ENCODE measurements at regions not wholly inside any gene's neighbourhood (a gene's known extent, or its start where the extent isn't known, plus 50 kb on each side); places are given as distances from the start of the nearest gene placed in this dataset.

GRCh38 chr4:125663896-125664767, 349.4 kb downstream of the FAT4 start:
- no peaks in the 10 kb centered on the region for H4K20me1 ChIP-seq (ENCODE audit: insufficient read depth, low read depth, low read length)
- H3K9me2 ChIP-seq (replicated peaks; ENCODE audit: insufficient read depth, low read length), result no peaks in the 10 kb centered on the region
- H2AFZ ChIP-seq (ENCODE audit: low read length), result no peak overlapping the region
- no peaks in the 10 kb centered on the region for H3K4me1 ChIP-seq (ENCODE audit: low read length)
- peaks cover 6% of the 10 kb centered on the region; the same call in 1 of the 2 replicates for H3K9me3 ChIP-seq (ENCODE audit: low read length)
- no peak overlapping the region for H3K9ac ChIP-seq (ENCODE audit: low read length)
- no peak for DNase-seq
- H3K27me3 ChIP-seq (ENCODE audit: low read length), result no peaks in the 10 kb centered on the region
- H3K27ac ChIP-seq (ENCODE audit: low read length), result no peak overlapping the region
- no peak overlapping the region for H3K4me3 ChIP-seq (ENCODE audit: low read length)
- no peaks in the 10 kb centered on the region for H3K79me2 ChIP-seq (ENCODE audit: low read length)
- H3K4me2 ChIP-seq (ENCODE audit: low read depth, low read length, poor library complexity, severe bottlenecking), result no peak overlapping the region
- H3K36me3 ChIP-seq (ENCODE audit: insufficient read depth, low read length), result no peaks in the 10 kb centered on the region

GRCh38 chr4:125666635-125667034, 351.9 kb downstream of the FAT4 start:
- H3K4me3 ChIP-seq (ENCODE audit: low read length), result no peak overlapping the region
- peaks cover 6% of the 10 kb centered on the region; the same call in 1 of the 2 replicates for H3K9me3 ChIP-seq (ENCODE audit: low read length)
- no peak overlapping the region for H3K9ac ChIP-seq (ENCODE audit: low read length)
- no peaks in the 10 kb centered on the region for H3K4me1 ChIP-seq (ENCODE audit: low read length)
- no peak for DNase-seq
- no peaks in the 10 kb centered on the region for H4K20me1 ChIP-seq (ENCODE audit: insufficient read depth, low read depth, low read length)
- no peaks in the 10 kb centered on the region for H3K36me3 ChIP-seq (ENCODE audit: insufficient read depth, low read length)
- H3K27me3 ChIP-seq (ENCODE audit: low read length), result no peaks in the 10 kb centered on the region
- H2AFZ ChIP-seq (ENCODE audit: low read length), result no peak overlapping the region
- no peak overlapping the region for H3K4me2 ChIP-seq (ENCODE audit: low read depth, low read length, poor library complexity, severe bottlenecking)
- no peak overlapping the region for H3K27ac ChIP-seq (ENCODE audit: low read length)
- no peaks in the 10 kb centered on the region for H3K9me2 ChIP-seq (replicated peaks; ENCODE audit: insufficient read depth, low read length)
- H3K79me2 ChIP-seq (ENCODE audit: low read length), result no peaks in the 10 kb centered on the region

GRCh38 chr4:125676156-125676555, 361.4 kb downstream of the FAT4 start:
- no peaks in the 10 kb centered on the region for H4K20me1 ChIP-seq (ENCODE audit: insufficient read depth, low read depth, low read length)
- H3K9ac ChIP-seq (ENCODE audit: low read length), result no peak overlapping the region
- no peaks in the 10 kb centered on the region for H3K79me2 ChIP-seq (ENCODE audit: low read length)
- no peaks in the 10 kb centered on the region for H3K9me2 ChIP-seq (replicated peaks; ENCODE audit: insufficient read depth, low read length)
- no peak overlapping the region for H3K4me2 ChIP-seq (ENCODE audit: low read depth, low read length, poor library complexity, severe bottlenecking)
- H2AFZ ChIP-seq (ENCODE audit: low read length), result no peak overlapping the region
- H3K4me3 ChIP-seq (ENCODE audit: low read length), result no peak overlapping the region
- no peaks in the 10 kb centered on the region; the same call in 1 of the 2 replicates for H3K9me3 ChIP-seq (ENCODE audit: low read length)
- no peaks in the 10 kb centered on the region for H3K27me3 ChIP-seq (ENCODE audit: low read length)
- H3K36me3 ChIP-seq (ENCODE audit: insufficient read depth, low read length), result no peaks in the 10 kb centered on the region
- no peak overlapping the region for H3K27ac ChIP-seq (ENCODE audit: low read length)
- DNase-seq, result no peak
- no peaks in the 10 kb centered on the region for H3K4me1 ChIP-seq (ENCODE audit: low read length)

GRCh38 chr4:125676583-125676982, 361.8 kb downstream of the FAT4 start:
- no peak overlapping the region for H2AFZ ChIP-seq (ENCODE audit: low read length)
- no peak overlapping the region for H3K4me3 ChIP-seq (ENCODE audit: low read length)
- no peaks in the 10 kb centered on the region; the same call in 1 of the 2 replicates for H3K9me3 ChIP-seq (ENCODE audit: low read length)

GRCh38 chr4:125677665-125678307, 363.0 kb downstream of the FAT4 start:
- no peak for DNase-seq
- Histone ChIP-seq H3K4me1 (ENCODE audit: low read length) (no peaks in the 10 kb centered on the region), H3K79me2 (ENCODE audit: low read length) (no peaks in the 10 kb centered on the region), H2AFZ (ENCODE audit: low read length) (no peak overlapping the region), H3K27me3 (ENCODE audit: low read length) (no peaks in the 10 kb centered on the region), H3K27ac (ENCODE audit: low read length) (no peak overlapping the region), H3K4me3 (ENCODE audit: low read length) (no peak overlapping the region), H3K36me3 (ENCODE audit: insufficient read depth, low read length) (no peaks in the 10 kb centered on the region), H4K20me1 (ENCODE audit: insufficient read depth, low read depth, low read length) (no peaks in the 10 kb centered on the region), H3K9me3 (ENCODE audit: low read length) (no peaks in the 10 kb centered on the region; the same call in 1 of the 2 replicates), H3K9me2 (replicated peaks; ENCODE audit: insufficient read depth, low read length) (no peaks in the 10 kb centered on the region), H3K4me2 (ENCODE audit: low read depth, low read length, poor library complexity, severe bottlenecking) (no peak overlapping the region), H3K9ac (ENCODE audit: low read length) (no peak overlapping the region)

More at GRCh38 chr4:125676583-125676982, 361.8 kb downstream of the FAT4 start:
- no peak for DNase-seq
- no peaks in the 10 kb centered on the region for H3K4me1 ChIP-seq (ENCODE audit: low read length)
- no peaks in the 10 kb centered on the region for H3K36me3 ChIP-seq (ENCODE audit: insufficient read depth, low read length)
- no peaks in the 10 kb centered on the region for H4K20me1 ChIP-seq (ENCODE audit: insufficient read depth, low read depth, low read length)
- no peak overlapping the region for H3K27ac ChIP-seq (ENCODE audit: low read length)
- no peaks in the 10 kb centered on the region for H3K9me2 ChIP-seq (replicated peaks; ENCODE audit: insufficient read depth, low read length)
- no peaks in the 10 kb centered on the region for H3K79me2 ChIP-seq (ENCODE audit: low read length)
- H3K9ac ChIP-seq (ENCODE audit: low read length), result no peak overlapping the region
- H3K4me2 ChIP-seq (ENCODE audit: low read depth, low read length, poor library complexity, severe bottlenecking), result no peak overlapping the region
- H3K27me3 ChIP-seq (ENCODE audit: low read length), result no peaks in the 10 kb centered on the region

GRCh38 chr4:125679989-125680388, 365.2 kb downstream of the FAT4 start:
- no peaks in the 10 kb centered on the region for H4K20me1 ChIP-seq (ENCODE audit: insufficient read depth, low read depth, low read length)
- no peak overlapping the region for H2AFZ ChIP-seq (ENCODE audit: low read length)
- no peak overlapping the region for H3K9ac ChIP-seq (ENCODE audit: low read length)
- no peak overlapping the region for H3K27ac ChIP-seq (ENCODE audit: low read length)
- no peaks in the 10 kb centered on the region; the same call in 1 of the 2 replicates for H3K9me3 ChIP-seq (ENCODE audit: low read length)
- no peaks in the 10 kb centered on the region for H3K4me1 ChIP-seq (ENCODE audit: low read length)
- no peak for DNase-seq
- no peaks in the 10 kb centered on the region for H3K79me2 ChIP-seq (ENCODE audit: low read length)
- no peak overlapping the region for H3K4me2 ChIP-seq (ENCODE audit: low read depth, low read length, poor library complexity, severe bottlenecking)
- no peaks in the 10 kb centered on the region for H3K36me3 ChIP-seq (ENCODE audit: insufficient read depth, low read length)
- H3K27me3 ChIP-seq (ENCODE audit: low read length), result no peaks in the 10 kb centered on the region
- H3K4me3 ChIP-seq (ENCODE audit: low read length), result no peak overlapping the region
- H3K9me2 ChIP-seq (replicated peaks; ENCODE audit: insufficient read depth, low read length), result no peaks in the 10 kb centered on the region

- Histone ChIP-seq H3K79me2 (ENCODE audit: low read length) (no peaks in the 10 kb centered on the region), H3K9ac (ENCODE audit: low read length) (no peak overlapping the region), H3K36me3 (ENCODE audit: insufficient read depth, low read length) (no peaks in the 10 kb centered on the region), H4K20me1 (ENCODE audit: insufficient read depth, low read depth, low read length) (no peaks in the 10 kb centered on the region), H3K27ac (ENCODE audit: low read length) (no peak overlapping the region), H3K4me1 (ENCODE audit: low read length) (no peaks in the 10 kb centered on the region), H2AFZ (ENCODE audit: low read length) (no peak overlapping the region), H3K9me2 (replicated peaks; ENCODE audit: insufficient read depth, low read length) (no peaks in the 10 kb centered on the region), H3K27me3 (ENCODE audit: low read length) (no peaks in the 10 kb centered on the region), H3K4me2 (ENCODE audit: low read depth, low read length, poor library complexity, severe bottlenecking) (no peak overlapping the region), H3K4me3 (ENCODE audit: low read length) (no peak overlapping the region), H3K9me3 (ENCODE audit: low read length) (no peaks in the 10 kb centered on the region)
- DNase-seq, result peak; percentile 46
Observed at GRCh38 chr4:125681240-125681639, 366.5 kb downstream of the FAT4 start.

- H3K4me3 ChIP-seq (ENCODE audit: low read length), result no peak overlapping the region
- no peaks in the 10 kb centered on the region for H3K79me2 ChIP-seq (ENCODE audit: low read length)
- no peak for DNase-seq
- H2AFZ ChIP-seq (ENCODE audit: low read length), result no peak overlapping the region
- H3K27ac ChIP-seq (ENCODE audit: low read length), result no peak overlapping the region
- no peaks in the 10 kb centered on the region for H3K36me3 ChIP-seq (ENCODE audit: insufficient read depth, low read length)
- H3K9ac ChIP-seq (ENCODE audit: low read length), result no peak overlapping the region
- no peaks in the 10 kb centered on the region for H3K4me1 ChIP-seq (ENCODE audit: low read length)
- H3K4me2 ChIP-seq (ENCODE audit: low read depth, low read length, poor library complexity, severe bottlenecking), result no peak overlapping the region
- no peaks in the 10 kb centered on the region for H3K9me3 ChIP-seq (ENCODE audit: low read length)
- H4K20me1 ChIP-seq (ENCODE audit: insufficient read depth, low read depth, low read length), result no peaks in the 10 kb centered on the region
- H3K27me3 ChIP-seq (ENCODE audit: low read length), result no peaks in the 10 kb centered on the region
- no peaks in the 10 kb centered on the region for H3K9me2 ChIP-seq (replicated peaks; ENCODE audit: insufficient read depth, low read length)
Observed at GRCh38 chr4:125682730-125683129, 368.0 kb downstream of the FAT4 start.

Measured in Karpas-422 (cell line).